GM10266 (cell line): ENCODE measurements at regions not wholly inside any gene's neighbourhood (a gene's known extent, or its start where the extent isn't known, plus 50 kb on each side); places are given as distances from the start of the nearest gene placed in this dataset.

Source experiments
- DNase-seq: peaks from one replicate; pipeline ENCODE4 v3.0.0; 2012; ENCODE audit errors: extremely low spot score
- TF ChIP-seq, protein P1 (sequence below): IDR thresholded peaks from 2 replicates; pipeline ENCODE4 v1.5.1; 2012; ENCODE audit warnings: mild to moderate bottlenecking, low read depth; ENCODE audit not compliant: control insufficient read depth, insufficient read depth; ENCODE audit errors: missing control alignments

- TF ChIP-seq, protein P1, sequence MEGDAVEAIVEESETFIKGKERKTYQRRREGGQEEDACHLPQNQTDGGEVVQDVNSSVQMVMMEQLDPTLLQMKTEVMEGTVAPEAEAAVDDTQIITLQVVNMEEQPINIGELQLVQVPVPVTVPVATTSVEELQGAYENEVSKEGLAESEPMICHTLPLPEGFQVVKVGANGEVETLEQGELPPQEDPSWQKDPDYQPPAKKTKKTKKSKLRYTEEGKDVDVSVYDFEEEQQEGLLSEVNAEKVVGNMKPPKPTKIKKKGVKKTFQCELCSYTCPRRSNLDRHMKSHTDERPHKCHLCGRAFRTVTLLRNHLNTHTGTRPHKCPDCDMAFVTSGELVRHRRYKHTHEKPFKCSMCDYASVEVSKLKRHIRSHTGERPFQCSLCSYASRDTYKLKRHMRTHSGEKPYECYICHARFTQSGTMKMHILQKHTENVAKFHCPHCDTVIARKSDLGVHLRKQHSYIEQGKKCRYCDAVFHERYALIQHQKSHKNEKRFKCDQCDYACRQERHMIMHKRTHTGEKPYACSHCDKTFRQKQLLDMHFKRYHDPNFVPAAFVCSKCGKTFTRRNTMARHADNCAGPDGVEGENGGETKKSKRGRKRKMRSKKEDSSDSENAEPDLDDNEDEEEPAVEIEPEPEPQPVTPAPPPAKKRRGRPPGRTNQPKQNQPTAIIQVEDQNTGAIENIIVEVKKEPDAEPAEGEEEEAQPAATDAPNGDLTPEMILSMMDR, result no peak
- DNase-seq, result no peak
Observed at GRCh38 chr3:24907106-24907505, 412.5 kb upstream of the THRB start.

DNA sequence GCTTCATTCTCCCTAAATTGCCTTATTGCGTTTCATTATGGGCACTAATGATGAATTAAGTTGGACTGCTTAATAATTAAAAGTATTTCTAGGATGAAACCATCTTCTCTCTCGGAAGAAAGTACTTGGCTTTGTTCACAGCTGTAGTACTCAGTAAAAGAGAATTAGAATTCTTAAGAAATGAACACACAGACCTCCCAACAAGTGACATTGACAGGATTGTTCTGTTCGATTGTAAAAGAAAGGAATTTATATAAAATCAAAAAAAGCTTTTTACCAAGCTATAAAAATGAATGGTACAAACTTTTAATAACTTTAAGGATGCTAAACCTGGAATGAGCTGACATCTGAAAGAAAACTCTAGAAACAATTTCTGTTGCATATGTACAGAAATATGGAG is 416.4 kb upstream of the THRB start:
- TF ChIP-seq, protein P1, result no peak
- DNase-seq, result no peak

DNA sequence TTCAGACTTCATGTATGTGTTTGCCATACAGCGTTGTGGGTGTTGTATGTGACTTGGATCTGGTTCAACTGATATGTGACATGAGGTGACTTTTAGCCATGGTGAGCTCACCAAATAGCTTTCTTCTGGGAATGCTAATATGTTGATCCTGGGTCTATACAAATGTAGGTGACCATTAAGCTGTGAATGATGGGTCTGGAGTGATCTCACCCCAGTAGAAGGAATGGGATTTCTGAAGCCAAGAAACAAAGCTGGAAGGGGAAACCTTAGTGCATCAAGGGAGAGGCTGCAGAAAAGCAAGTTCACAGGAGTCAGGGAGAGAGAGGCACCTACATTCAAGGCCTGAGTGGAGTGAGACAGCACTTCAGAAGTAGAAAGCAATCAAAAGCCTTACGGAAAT is 421.0 kb upstream of the THRB start:
- DNase-seq, result no peak
- TF ChIP-seq, protein P1, result no peak

- no peak for DNase-seq
- TF ChIP-seq, protein P1, result no peak
Observed at GRCh38 chr3:24917908-24918307, 423.3 kb upstream of the THRB start.

- DNase-seq, result no peak
- TF ChIP-seq, protein P1, result no peak
Observed at GRCh38 chr3:24923570-24923969, 428.9 kb upstream of the THRB start.

GRCh38 chr3:24929521-24929920 is 434.9 kb upstream of the THRB start:
- TF ChIP-seq, protein P1, result no peak
- no peak for DNase-seq

GRCh38 chr3:24933401-24933800 is 438.8 kb upstream of the THRB start:
- TF ChIP-seq, protein P1, result no peak
- no peak for DNase-seq
